ENCODE measurements at regions not wholly inside any gene's neighbourhood (a gene's known extent, or its start where the extent isn't known, plus 50 kb on each side); places are given as distances from the start of the nearest gene placed in this dataset.
A peak's percentile ranks its signal among the peaks of the same experiment; 100 is the strongest.

- DNase-seq (ENCODE audit: low spot score) = no peak
Measured at GRCh38 chr1:187306710-187307415, 478.1 kb downstream of the PLA2G4A start.

- DNase-seq (ENCODE audit: low spot score) = no peak
Measured at GRCh38 chr1:187310038-187310631, 481.4 kb downstream of the PLA2G4A start.

- no peak for DNase-seq (ENCODE audit: low spot score)
Measured at GRCh38 chr1:187313115-187313514, 484.4 kb downstream of the PLA2G4A start.

GRCh38 chr1:187326557-187326956 lies 497.8 kb downstream of the PLA2G4A start:
- no peak for DNase-seq (ENCODE audit: low spot score)

GRCh38 chr1:187336441-187337168 lies 507.9 kb downstream of the PLA2G4A start:
- DNase-seq (ENCODE audit: low spot score) = no peak

GRCh38 chr1:187338762-187339412 lies 510.1 kb downstream of the PLA2G4A start:
- DNase-seq (ENCODE audit: low spot score) = no peak

GRCh38 chr1:187342495-187342894 lies 513.7 kb downstream of the PLA2G4A start:
- no peak for DNase-seq (ENCODE audit: low spot score)

GRCh38 chr1:187374082-187374481 lies 545.3 kb downstream of the PLA2G4A start:
- DNase-seq (ENCODE audit: low spot score) = no peak

- DNase-seq (ENCODE audit: low spot score) = no peak
Measured at GRCh38 chr1:187374742-187375141, 546.0 kb downstream of the PLA2G4A start.

- no peak for DNase-seq (ENCODE audit: low spot score)
Measured at GRCh38 chr1:187383366-187383765, 554.6 kb downstream of the PLA2G4A start.

GRCh38 chr1:187384504-187384903 lies 555.8 kb downstream of the PLA2G4A start:
- DNase-seq (ENCODE audit: low spot score) = no peak

GRCh38 chr1:187390215-187390818 lies 561.6 kb downstream of the PLA2G4A start:
- DNase-seq (ENCODE audit: low spot score) = no peak

- peak; percentile 55 for DNase-seq (ENCODE audit: low spot score)
Measured at GRCh38 chr1:187396226-187396625, 567.5 kb downstream of the PLA2G4A start.

- DNase-seq (ENCODE audit: low spot score) = no peak
Measured at GRCh38 chr1:187396929-187397796, 568.4 kb downstream of the PLA2G4A start.

- no peak for DNase-seq (ENCODE audit: low spot score)
Measured at GRCh38 chr1:187408212-187409004, 579.7 kb downstream of the PLA2G4A start.

GRCh38 chr1:187409341-187409740 lies 580.6 kb downstream of the PLA2G4A start:
- peak; percentile 75 for DNase-seq (ENCODE audit: low spot score)

- DNase-seq (ENCODE audit: low spot score) = no peak
Measured at GRCh38 chr1:187411118-187411517, 582.4 kb downstream of the PLA2G4A start.

- no peak for DNase-seq (ENCODE audit: low spot score)
Measured at GRCh38 chr1:187413405-187414169, 584.8 kb downstream of the PLA2G4A start.

GRCh38 chr1:187415065-187415464 lies 586.3 kb downstream of the PLA2G4A start:
- DNase-seq (ENCODE audit: low spot score) = no peak

Data from umbilical cord (tissue), 1 donor.